ENCODE measurements at regions not wholly inside any gene's neighbourhood (a gene's known extent, or its start where the extent isn't known, plus 50 kb on each side); places are given as distances from the start of the nearest gene placed in this dataset.

DNA sequence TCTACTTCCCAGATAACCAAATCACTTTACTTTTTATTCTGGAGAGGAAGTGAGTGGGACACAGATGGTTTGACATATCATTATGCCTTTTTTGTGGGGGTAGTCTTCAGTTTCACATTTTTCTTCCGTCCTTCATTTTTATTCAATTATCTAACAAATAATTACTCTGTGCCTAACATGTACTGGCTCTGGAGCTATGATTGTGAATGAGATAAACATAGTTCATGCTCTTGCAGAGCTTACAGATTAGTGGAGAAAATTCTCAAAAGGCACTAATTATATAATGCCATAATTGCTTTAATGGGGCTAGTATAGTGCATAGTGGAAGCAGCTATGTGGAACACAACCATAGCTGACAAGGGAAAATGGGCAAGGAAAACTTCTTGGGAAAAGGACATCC, 303.6 kb upstream of the TFPI start:
- TF ChIP-seq BHLHE40 (IDR thresholded peaks at IDR 0.05; ENCODE audit: low read depth, low read length): no peak
- TF ChIP-seq, protein P1, sequence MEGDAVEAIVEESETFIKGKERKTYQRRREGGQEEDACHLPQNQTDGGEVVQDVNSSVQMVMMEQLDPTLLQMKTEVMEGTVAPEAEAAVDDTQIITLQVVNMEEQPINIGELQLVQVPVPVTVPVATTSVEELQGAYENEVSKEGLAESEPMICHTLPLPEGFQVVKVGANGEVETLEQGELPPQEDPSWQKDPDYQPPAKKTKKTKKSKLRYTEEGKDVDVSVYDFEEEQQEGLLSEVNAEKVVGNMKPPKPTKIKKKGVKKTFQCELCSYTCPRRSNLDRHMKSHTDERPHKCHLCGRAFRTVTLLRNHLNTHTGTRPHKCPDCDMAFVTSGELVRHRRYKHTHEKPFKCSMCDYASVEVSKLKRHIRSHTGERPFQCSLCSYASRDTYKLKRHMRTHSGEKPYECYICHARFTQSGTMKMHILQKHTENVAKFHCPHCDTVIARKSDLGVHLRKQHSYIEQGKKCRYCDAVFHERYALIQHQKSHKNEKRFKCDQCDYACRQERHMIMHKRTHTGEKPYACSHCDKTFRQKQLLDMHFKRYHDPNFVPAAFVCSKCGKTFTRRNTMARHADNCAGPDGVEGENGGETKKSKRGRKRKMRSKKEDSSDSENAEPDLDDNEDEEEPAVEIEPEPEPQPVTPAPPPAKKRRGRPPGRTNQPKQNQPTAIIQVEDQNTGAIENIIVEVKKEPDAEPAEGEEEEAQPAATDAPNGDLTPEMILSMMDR (conservative IDR thresholded peaks at IDR 0.05; ENCODE audit: low read depth, low read length): no peak
- no peak for TF ChIP-seq POLR2A (IDR thresholded peaks at IDR 0.05; ENCODE audit: low read depth, low read length)
